MM.1S (cell line): ENCODE measurements at regions not wholly inside any gene's neighbourhood (a gene's known extent, or its start where the extent isn't known, plus 50 kb on each side); places are given as distances from the start of the nearest gene placed in this dataset.

Source experiments
- DNase-seq: peaks from one replicate; pipeline ENCODE4 v3.0.0-alpha.2; 2015
- H2AFZ ChIP-seq: fragments of 300-600 bp; sonication (generic); 2 replicates; pipeline ENCODE4 v1.6.0; 2016; ENCODE audit warnings: antibody characterized with exemption, low read length
- H3F3A ChIP-seq: fragments of 300-600 bp; sonication (generic); 2 replicates; pipeline ENCODE4 v1.6.1; 2016; ENCODE audit warnings: mild to moderate bottlenecking, antibody characterized with exemption, low read length, moderate library complexity, mixed read lengths; ENCODE audit not compliant: insufficient read depth
- H3K27ac ChIP-seq: fragments of 300-600 bp; sonication (generic); 2 replicates; pipeline ENCODE4 v1.5.1; 2016; ENCODE audit warnings: mild to moderate bottlenecking, low read length
- H3K27me3 ChIP-seq: fragments of 300-600 bp; sonication (generic); replicated peaks from 2 replicates; pipeline ENCODE4 v1.6.0; 2016; ENCODE audit warnings: low read length; ENCODE audit not compliant: insufficient read depth
- H3K36me3 ChIP-seq: fragments of 300-600 bp; sonication (generic); replicated peaks from 2 replicates; pipeline ENCODE4 v1.6.1; 2016; ENCODE audit warnings: mild to moderate bottlenecking, low read length, mixed read lengths; ENCODE audit not compliant: insufficient read depth
- H3K4me1 ChIP-seq: fragments of 300-600 bp; sonication (generic); 2 replicates; pipeline ENCODE4 v1.6.1; 2016; ENCODE audit warnings: low read length, mixed read lengths
- H3K4me2 ChIP-seq: fragments of 300-600 bp; sonication (generic); 2 replicates; pipeline ENCODE4 v1.6.0; 2016; ENCODE audit warnings: low read depth, low read length
- H3K4me3 ChIP-seq: fragments of 300-600 bp; sonication (generic); 2 replicates; pipeline ENCODE4 v1.5.1; 2016; ENCODE audit warnings: low read length, mixed read lengths
- H3K79me2 ChIP-seq: fragments of 300-600 bp; sonication (generic); 2 replicates; pipeline ENCODE4 v1.6.1; 2016; ENCODE audit warnings: mixed run types, low read length, mixed read lengths
- H3K9ac ChIP-seq: fragments of 300-600 bp; sonication (generic); 2 replicates; pipeline ENCODE4 v1.6.1; 2016; ENCODE audit warnings: low read length, mixed read lengths
- H3K9me2 ChIP-seq: fragments of 300-600 bp; sonication (generic); replicated peaks from 2 replicates; pipeline ENCODE4 v1.6.1; 2016; ENCODE audit warnings: mild to moderate bottlenecking, low read length, mixed read lengths; ENCODE audit not compliant: insufficient read depth
- H3K9me3 ChIP-seq: fragments of 300-600 bp; sonication (generic); replicated peaks from 2 replicates; pipeline ENCODE4 v1.6.1; 2016; ENCODE audit warnings: mild to moderate bottlenecking, low read length, mixed read lengths; ENCODE audit not compliant: insufficient read depth
- H4K20me1 ChIP-seq: fragments of 300-600 bp; sonication (generic); 2 replicates; pipeline ENCODE4 v1.6.1; 2016; ENCODE audit warnings: mild to moderate bottlenecking, low read length, moderate library complexity, mixed read lengths; ENCODE audit not compliant: insufficient read depth
- CTCF ChIP-seq: fragments of 300-600 bp; sonication (generic); IDR thresholded peaks from 2 replicates; pipeline ENCODE4 v1.5.1; 2016; ENCODE audit warnings: antibody characterized with exemption, low read length, mixed read lengths
- EZH2 ChIP-seq: fragments of 300-600 bp; sonication (generic); optimal IDR thresholded peaks from 2 replicates; pipeline ENCODE3; 2017; ENCODE audit warnings: low read depth, mild to moderate bottlenecking, antibody characterized with exemption, low read length, mixed read lengths
- EZH2phosphoT487 ChIP-seq: fragments of 300-600 bp; sonication (generic); IDR thresholded peaks from 2 replicates; pipeline ENCODE4 v1.6.1; 2018; ENCODE audit warnings: antibody characterized with exemption, low read length

DNA sequence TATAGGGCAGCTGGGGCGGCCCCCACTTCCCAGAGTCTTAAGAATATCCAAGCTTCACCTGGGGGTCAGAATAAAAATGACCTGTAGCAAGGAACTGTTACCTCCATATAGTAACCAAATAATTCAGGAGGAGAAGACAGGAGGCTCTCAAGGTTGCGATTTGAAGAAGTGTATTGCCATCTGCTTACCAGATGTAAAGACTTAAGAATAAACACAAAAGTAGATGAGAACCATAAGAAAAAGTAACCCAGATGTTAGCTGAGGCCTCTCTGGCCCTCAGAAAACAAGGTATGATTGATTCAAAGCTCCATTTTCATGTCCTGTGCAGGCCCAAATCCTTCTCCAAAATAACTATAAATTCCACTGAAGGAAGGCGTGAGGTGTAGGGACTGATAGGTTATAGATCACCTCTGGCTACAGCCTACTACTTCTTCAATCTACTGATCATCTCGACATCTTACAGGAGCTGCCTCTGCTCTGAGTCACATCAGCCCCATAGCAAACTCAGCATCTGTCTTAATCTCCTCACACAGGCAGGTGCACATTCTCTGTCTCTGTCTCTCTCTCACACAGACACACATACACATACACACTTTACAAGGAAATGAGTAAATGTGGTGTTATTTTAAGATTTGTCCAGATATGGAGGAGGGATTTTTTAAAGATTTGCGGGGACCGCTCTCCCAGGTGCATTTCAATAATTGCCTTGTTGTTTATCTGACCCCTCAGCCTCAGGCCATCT is 193.9 kb upstream of the EDNRA start:
- Histone ChIP-seq H3F3A (0 out of 2 replicates have a peak, but pooled peaks cover 3% of the 10 kb centered on the region), H4K20me1 (no peaks in the 10 kb centered on the region), H3K4me3 (no peak overlapping the region), H2AFZ (no peak overlapping the region), H3K4me2 (no peak overlapping the region), H3K9me3 (no peaks in the 10 kb centered on the region), H3K9ac (no peak overlapping the region), H3K27ac (no peak overlapping the region), H3K79me2 (no peaks in the 10 kb centered on the region), H3K4me1 (no peaks in the 10 kb centered on the region), H3K36me3 (no peaks in the 10 kb centered on the region), H3K9me2 (no peaks in the 10 kb centered on the region), H3K27me3 (no peaks in the 10 kb centered on the region)
- no peak for DNase-seq
- TF ChIP-seq EZH2phosphoT487 (no peak), CTCF (no peak), EZH2 (no peak)

DNA sequence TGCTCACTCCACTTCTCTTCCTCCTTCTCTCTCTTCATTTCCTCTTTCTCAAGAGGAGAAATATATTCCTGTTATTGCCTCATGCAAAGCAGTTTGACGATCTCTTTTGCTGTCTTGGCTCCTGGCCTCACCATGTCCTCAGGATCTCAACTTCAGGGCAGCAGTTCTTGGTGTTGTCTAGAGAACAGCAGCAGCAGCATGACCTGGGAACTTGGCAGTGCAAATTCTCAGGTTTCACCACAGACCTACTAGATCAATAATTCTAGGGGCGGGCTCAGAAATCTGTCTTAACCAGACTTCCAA is 193.4 kb upstream of the EDNRA start:
- no peaks in the 10 kb centered on the region for H3K36me3 ChIP-seq
- H3K9me3 ChIP-seq: no peaks in the 10 kb centered on the region
- no peak overlapping the region for H3K4me2 ChIP-seq
- H3K27me3 ChIP-seq: no peaks in the 10 kb centered on the region
- TF ChIP-seq EZH2phosphoT487 (no peak), CTCF (no peak), EZH2 (no peak)
- 0 out of 2 replicates have a peak, but pooled peaks cover 3% of the 10 kb centered on the region for H3F3A ChIP-seq
- H3K79me2 ChIP-seq: no peaks in the 10 kb centered on the region
- no peak overlapping the region for H3K27ac ChIP-seq
- H3K4me3 ChIP-seq: no peak overlapping the region
- no peaks in the 10 kb centered on the region for H3K9me2 ChIP-seq
- H3K9ac ChIP-seq: no peak overlapping the region
- no peaks in the 10 kb centered on the region for H3K4me1 ChIP-seq
- DNase-seq: no peak
- H4K20me1 ChIP-seq: no peaks in the 10 kb centered on the region
- no peak overlapping the region for H2AFZ ChIP-seq

GRCh38 chr4:147288512-147288911 is 192.4 kb upstream of the EDNRA start:
- TF ChIP-seq EZH2: no peak
- TF ChIP-seq CTCF: no peak
- H2AFZ ChIP-seq: no peak overlapping the region
- H3K9ac ChIP-seq: no peak overlapping the region
- H3F3A ChIP-seq: 0 out of 2 replicates have a peak, but pooled peaks cover 3% of the 10 kb centered on the region
- H3K4me1 ChIP-seq: no peaks in the 10 kb centered on the region
- H3K27ac ChIP-seq: no peak overlapping the region
- H3K9me2 ChIP-seq: no peaks in the 10 kb centered on the region
- no peaks in the 10 kb centered on the region for H4K20me1 ChIP-seq
- H3K4me2 ChIP-seq: no peak overlapping the region
- no peak overlapping the region for H3K4me3 ChIP-seq
- H3K27me3 ChIP-seq: no peaks in the 10 kb centered on the region
- no peaks in the 10 kb centered on the region for H3K79me2 ChIP-seq
- no peaks in the 10 kb centered on the region for H3K9me3 ChIP-seq
- DNase-seq: no peak
- no peaks in the 10 kb centered on the region for H3K36me3 ChIP-seq
